Thyroid gland (tissue), 4 donors: ENCODE measurements at regions not wholly inside any gene's neighbourhood (a gene's known extent, or its start where the extent isn't known, plus 50 kb on each side); places are given as distances from the start of the nearest gene placed in this dataset.

Experiments used
- DNase-seq, 2 donors: peaks; one replicate each; pipeline ENCODE4 v3.0.0-alpha.2; 2019
- H3K27ac ChIP-seq, 3 donors: fragments of 200-600 bp; sonication (generic); 1 replicate in 2 of 3; 2 replicates in 1 of 3; pipeline ENCODE4 v1.5.1; 2016 to 2019; ENCODE audit warnings: mild to moderate bottlenecking in 1 of 3, moderate library complexity in 1 of 3
- H3K27me3 ChIP-seq: fragments of 200-600 bp; sonication (generic); one replicate; pipeline ENCODE4 v1.5.1; 2019
- H3K36me3 ChIP-seq, 2 donors: fragments of 200-600 bp; sonication (generic); one replicate each; pipeline ENCODE4 v1.5.1; 2016 to 2019
- H3K4me1 ChIP-seq, 2 donors: fragments of 200-600 bp; sonication (generic); one replicate each; pipeline ENCODE4 v1.5.1; 2017 to 2019
- H3K4me3 ChIP-seq, 3 donors: fragments of 200-600 bp; sonication (generic); replicated peaks in 1 of 3; 1 replicate in 2 of 3; 2 replicates in 1 of 3; pipeline ENCODE4 v1.5.1; 2016; ENCODE audit warnings: mild to moderate bottlenecking in 1 of 3
- H3K9me3 ChIP-seq: fragments of 200-600 bp; sonication (generic); one replicate; pipeline ENCODE4 v1.5.1; 2017
- CTCF ChIP-seq, 6 experiments: fragments of 200-600 bp in 3 of 6; fragments of 450-650 bp in 3 of 6; sonication (generic) in 3 of 6; IDR thresholded peaks; one replicate each; pipeline ENCODE4 v1.5.1; 2016 to 2019; ENCODE audit warnings: antibody characterized with exemption in 6 of 6, mild to moderate bottlenecking in 2 of 6, inconsistent platforms in 1 of 6, moderate library complexity in 1 of 6
- POLR2A ChIP-seq, 2 donors: fragments of 450-650 bp; IDR thresholded peaks; one replicate each; pipeline ENCODE4 v1.6.1; 2017; ENCODE audit warnings: antibody characterized with exemption in 2 of 2, mild to moderate bottlenecking in 2 of 2, moderate library complexity in 1 of 2
- WGBS, 2 donors: methylation state at CpG; one replicate each; pipeline ENCODE4 v1.1.5; 2017; 5-methylcytosine and 5-hydroxymethylcytosine counted together
- intact Hi-C: fragments of 100-400 bp; cut with DNase I; formaldehyde crosslinking; loops from one replicate; pipeline ENCODE4 v1.15.1; 2023

DNA sequence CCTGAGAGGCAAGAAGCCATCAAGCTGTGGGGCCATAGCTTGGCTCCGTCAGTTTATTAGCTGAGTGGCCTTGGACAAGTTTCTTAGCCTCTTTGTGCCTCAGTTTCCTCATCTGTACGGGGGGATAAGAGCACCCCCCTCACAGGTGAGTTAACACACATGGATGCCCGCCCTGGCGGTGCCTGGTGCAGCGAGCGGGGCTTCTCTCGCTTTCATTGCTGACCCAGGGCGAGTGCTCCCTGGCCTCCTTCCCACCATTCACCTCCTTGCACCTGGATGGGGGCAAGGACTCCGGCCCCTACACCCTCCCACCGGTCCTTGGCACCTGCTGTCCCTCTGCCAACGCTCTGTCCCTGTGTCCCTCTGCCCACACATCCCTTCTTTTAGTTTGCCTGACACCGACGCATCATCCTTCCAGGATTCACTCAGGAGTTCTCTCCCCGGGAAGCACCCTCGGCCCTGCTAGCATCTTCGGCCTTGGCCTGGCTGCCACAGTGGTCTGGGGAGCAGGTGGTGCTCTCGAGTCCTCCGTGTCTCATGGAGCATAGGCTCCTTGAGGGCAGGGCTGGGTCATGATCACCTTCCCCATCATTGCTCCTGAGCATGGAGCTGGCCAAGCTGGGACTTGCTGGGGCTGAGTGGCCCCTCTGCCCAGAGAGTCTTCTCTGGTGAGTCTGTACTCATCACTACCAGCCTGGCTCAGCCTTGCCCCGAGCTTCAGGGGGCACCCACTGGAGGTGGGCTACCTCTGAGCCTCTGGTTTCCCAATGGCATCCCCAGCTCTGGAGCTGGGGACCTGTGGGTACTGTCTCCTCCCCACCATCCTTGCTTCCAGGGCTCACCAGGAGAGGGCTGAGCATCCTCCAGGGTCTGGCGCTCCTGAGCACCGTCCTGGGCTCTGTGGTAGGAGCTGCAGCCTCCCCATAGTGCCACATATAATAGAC is 53.8 kb upstream of the SORCS2 start:
- H3K27me3 ChIP-seq = no peaks in the 10 kb centered on the region
- H3K9me3 ChIP-seq = no peaks in the 10 kb centered on the region
- no peak for DNase-seq
- no peak overlapping the region for H3K4me3 ChIP-seq
- no peaks in the 10 kb centered on the region for H3K36me3 ChIP-seq
- no peak overlapping the region for H3K27ac ChIP-seq
- intact Hi-C loops = no loop called here
- peaks cover 17 to 22% of the 10 kb centered on the region in 2 donors for H3K4me1 ChIP-seq
- 93 to 98% methylated on average over 21 of the region's 21 CpGs for WGBS, 2 donors
- no peak for TF ChIP-seq POLR2A (IDR thresholded peaks at IDR 0.05)

DNA sequence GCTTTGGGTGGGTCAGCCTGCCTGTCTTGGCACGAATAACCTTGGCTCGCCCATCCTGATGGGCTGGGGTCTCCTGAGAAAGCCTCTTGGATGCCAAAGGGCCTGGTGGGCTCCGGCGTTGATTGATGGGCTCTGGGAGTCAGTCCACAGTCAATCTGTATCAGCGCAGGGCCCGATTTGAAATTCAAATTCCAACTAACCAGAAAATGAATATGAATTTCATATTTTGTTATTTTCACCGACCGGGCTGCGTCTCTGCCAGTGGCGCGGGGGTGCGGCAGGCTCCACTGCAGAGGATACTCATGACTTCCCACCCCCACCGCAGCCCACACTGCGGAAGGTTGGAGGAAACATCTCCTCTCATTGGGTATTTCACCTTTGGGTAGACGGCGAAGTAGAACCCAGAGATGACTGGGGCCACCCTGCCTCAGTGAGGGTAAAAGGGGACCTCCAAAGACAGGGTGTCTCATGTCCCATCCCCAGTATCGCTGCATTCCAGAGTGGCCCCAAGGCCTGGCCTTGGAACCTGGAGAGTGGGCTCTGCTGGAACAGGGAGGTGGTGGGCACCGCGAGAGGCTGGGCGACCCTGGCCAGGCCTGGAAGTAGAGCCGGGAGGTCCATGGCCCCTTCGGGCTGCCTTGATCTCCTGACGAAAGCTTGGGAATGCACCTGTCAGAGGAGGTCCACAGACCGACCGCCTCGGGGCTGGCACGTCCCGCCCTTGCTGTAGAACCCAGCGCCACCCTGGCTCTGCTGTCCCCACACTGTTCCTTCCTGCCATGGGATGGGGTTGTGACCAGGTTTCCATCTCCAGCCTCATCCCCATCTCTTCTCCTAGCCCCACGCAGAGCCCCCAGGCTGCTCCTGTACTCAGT is 54.8 kb upstream of the SORCS2 start:
- Histone ChIP-seq H3K4me3 (no peak overlapping the region), H3K27ac (no peak overlapping the region), H3K9me3 (no peaks in the 10 kb centered on the region), H3K27me3 (no peaks in the 10 kb centered on the region), H3K36me3 (no peaks in the 10 kb centered on the region), H3K4me1 (peaks cover 17 to 18% of the 10 kb centered on the region in 2 donors)
- DNase-seq = no peak
- TF ChIP-seq POLR2A (IDR thresholded peaks at IDR 0.05) (no peak), CTCF (IDR thresholded peaks at IDR 0.05) (no peak)
- 95% methylated on average over 30 of the region's 30 CpGs for WGBS, 2 donors
- intact Hi-C loops = no loop called here

DNA sequence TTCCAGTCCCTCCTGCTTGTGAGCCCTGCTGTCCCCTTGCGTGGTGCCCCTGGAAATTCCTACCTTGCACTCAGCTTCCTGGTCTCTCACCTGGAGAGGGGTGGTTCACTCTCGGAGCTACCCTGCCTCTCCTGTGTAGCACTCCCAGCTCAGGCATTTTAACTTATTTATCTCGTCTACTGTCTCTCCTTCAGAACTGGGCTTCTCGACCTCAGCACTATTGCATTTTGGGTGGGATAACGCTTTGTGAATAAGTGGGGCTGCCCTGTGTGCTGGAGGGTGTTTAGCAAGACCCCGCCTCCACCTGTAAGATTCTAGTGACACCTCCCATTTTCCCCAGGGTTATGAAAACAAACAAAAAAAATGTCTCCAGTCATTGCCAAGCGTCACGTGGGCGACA is 56.0 kb upstream of the SORCS2 start:
- Histone ChIP-seq H3K27ac (no peak overlapping the region), H3K9me3 (no peaks in the 10 kb centered on the region), H3K4me1 (peaks cover 17 to 18% of the 10 kb centered on the region in 2 donors), H3K4me3 (no peak overlapping the region), H3K27me3 (no peaks in the 10 kb centered on the region), H3K36me3 (no peaks in the 10 kb centered on the region)
- no peak for DNase-seq
- WGBS, 2 donors = 63 to 66% methylated on average over 8 to 9 of the region's 9 CpGs
- intact Hi-C loops = no loop called here
- no peak for TF ChIP-seq POLR2A (IDR thresholded peaks at IDR 0.05)
- TF ChIP-seq CTCF (IDR thresholded peaks at IDR 0.05) = no peak

DNA sequence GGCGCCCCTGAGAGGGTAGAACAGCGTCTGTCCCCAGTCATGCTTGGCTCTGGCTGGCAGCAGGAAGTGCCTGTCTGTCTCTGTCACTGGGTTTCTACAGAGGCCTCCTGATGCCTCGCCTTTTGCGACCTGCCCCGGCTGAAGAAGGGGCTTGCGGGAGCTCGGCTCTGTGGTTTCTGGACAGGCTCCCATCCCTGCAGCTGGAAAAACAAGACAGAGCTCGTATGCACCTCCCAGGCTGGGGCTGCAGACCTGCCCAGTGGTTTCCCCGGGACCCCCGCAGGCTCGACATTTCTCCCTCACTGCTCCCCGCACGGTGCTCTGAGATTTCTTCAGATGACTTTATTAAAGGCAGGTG is 57.0 kb upstream of the SORCS2 start:
- peak overlapping the region in 2 of 3 donors; percentile 38 to 51 for H3K27ac ChIP-seq

More for the DNA sequence above, 57.0 kb upstream of the SORCS2 start:
- TF ChIP-seq POLR2A (IDR thresholded peaks at IDR 0.05) (no peak), CTCF (IDR thresholded peaks at IDR 0.05) (no peak)
- Histone ChIP-seq H3K4me1 (peaks cover 19 to 23% of the 10 kb centered on the region in 2 donors), H3K4me3 (no peak overlapping the region), H3K9me3 (no peaks in the 10 kb centered on the region), H3K36me3 (no peaks in the 10 kb centered on the region), H3K27me3 (no peaks in the 10 kb centered on the region)
- peak; percentile 25 to 41 for DNase-seq
- intact Hi-C loops = no loop called here
- 49 to 69% methylated on average over 5 to 12 of the region's 13 CpGs for WGBS, 2 donors
